ENCODE measurements at regions not wholly inside any gene's neighbourhood (a gene's known extent, or its start where the extent isn't known, plus 50 kb on each side); places are given as distances from the start of the nearest gene placed in this dataset.

GRCh38 chr20:48162621-48163020, 377.3 kb upstream of the SULF2 start:
- H3K9me3 Mint-ChIP-seq (ENCODE audit: unreplicated experiment), result no peaks in the 10 kb centered on the region

GRCh38 chr20:48159145-48160008, 374.1 kb upstream of the SULF2 start:
- intact Hi-C loops (cut with micrococcal nuclease; ENCODE audit: unreplicated experiment), result no loop called here
- Histone ChIP-seq H3K4me3 (ENCODE audit: low read depth, low read length) (no peak overlapping the region), H3K27me3 (replicated peaks; ENCODE audit: control insufficient read depth, insufficient read depth, low read length) (no peaks in the 10 kb centered on the region), H3K4me1 (peaks cover 18% of the 10 kb centered on the region), H3K36me3 (ENCODE audit: control insufficient read depth, insufficient read depth, low read length) (no peaks in the 10 kb centered on the region), H3K9me3 (peaks cover 22% of the 10 kb centered on the region)
- no peak overlapping the region for H3K4me3 Mint-ChIP-seq (ENCODE audit: unreplicated experiment)
- TF ChIP-seq CTCF (IDR thresholded peaks at IDR 0.05; ENCODE audit: insufficient read depth in 1 of 2, low read depth in 1 of 2, low read length in 1 of 2, severe bottlenecking in 1 of 2, unreplicated experiment in 1 of 2), result no peak
- peaks cover 18% of the 10 kb centered on the region for H3K9me3 Mint-ChIP-seq (ENCODE audit: unreplicated experiment)
- peaks cover 11% of the 10 kb centered on the region for H3K4me1 Mint-ChIP-seq (ENCODE audit: low read depth, unreplicated experiment)
- ChIA-PET POLR2A (no interaction called here), CTCF (no interaction called here)
- BruUV-seq (replicated peaks), result no TSS peak
- peaks cover 6% of the 10 kb centered on the region for H3K27me3 Mint-ChIP-seq (ENCODE audit: insufficient read depth, unreplicated experiment)
- DNase-seq, result no peak
- H3K36me3 Mint-ChIP-seq (ENCODE audit: insufficient read depth, unreplicated experiment), result no peaks in the 10 kb centered on the region
- no peak overlapping the region for H3K27ac Mint-ChIP-seq (ENCODE audit: unreplicated experiment)

More at GRCh38 chr20:48162621-48163020, 377.3 kb upstream of the SULF2 start:
- intact Hi-C loops (cut with micrococcal nuclease; ENCODE audit: unreplicated experiment), result no loop called here
- no TSS peak for BruUV-seq (replicated peaks)
- H3K27me3 Mint-ChIP-seq (ENCODE audit: insufficient read depth, unreplicated experiment), result peaks cover 2% of the 10 kb centered on the region
- Histone ChIP-seq H3K4me1 (peaks cover 17% of the 10 kb centered on the region), H3K9me3 (no peaks in the 10 kb centered on the region), H3K27me3 (replicated peaks; ENCODE audit: control insufficient read depth, insufficient read depth, low read length) (no peaks in the 10 kb centered on the region), H3K36me3 (ENCODE audit: control insufficient read depth, insufficient read depth, low read length) (no peaks in the 10 kb centered on the region), H3K4me3 (ENCODE audit: low read depth, low read length) (no peak overlapping the region)
- no peaks in the 10 kb centered on the region for H3K36me3 Mint-ChIP-seq (ENCODE audit: insufficient read depth, unreplicated experiment)
- ChIA-PET POLR2A (no interaction called here), CTCF (no interaction called here)
- no peak overlapping the region for H3K4me3 Mint-ChIP-seq (ENCODE audit: unreplicated experiment)
- H3K4me1 Mint-ChIP-seq (ENCODE audit: low read depth, unreplicated experiment), result peaks cover 12% of the 10 kb centered on the region
- no peak for TF ChIP-seq CTCF (IDR thresholded peaks at IDR 0.05; ENCODE audit: insufficient read depth in 1 of 2, low read depth in 1 of 2, low read length in 1 of 2, severe bottlenecking in 1 of 2, unreplicated experiment in 1 of 2)
- no peak overlapping the region for H3K27ac Mint-ChIP-seq (ENCODE audit: unreplicated experiment)
- DNase-seq, result no peak

- Histone ChIP-seq H3K9me3 (peaks cover 22% of the 10 kb centered on the region), H3K4me3 (ENCODE audit: low read depth, low read length) (no peak overlapping the region), H3K4me1 (peaks cover 10% of the 10 kb centered on the region; the same call in 1 of the 2 replicates), H3K27me3 (replicated peaks; ENCODE audit: control insufficient read depth, insufficient read depth, low read length) (no peaks in the 10 kb centered on the region), H3K36me3 (ENCODE audit: control insufficient read depth, insufficient read depth, low read length) (no peaks in the 10 kb centered on the region)
- H3K9me3 Mint-ChIP-seq (ENCODE audit: unreplicated experiment), result peaks cover 21% of the 10 kb centered on the region
- no peaks in the 10 kb centered on the region for H3K36me3 Mint-ChIP-seq (ENCODE audit: insufficient read depth, unreplicated experiment)
- POLR2A ChIA-PET, result no interaction called here
- TF ChIP-seq CTCF (IDR thresholded peaks at IDR 0.05; ENCODE audit: insufficient read depth in 1 of 2, low read depth in 1 of 2, low read length in 1 of 2, severe bottlenecking in 1 of 2, unreplicated experiment in 1 of 2), result no peak
- CTCF ChIA-PET, result no interaction called here
- H3K27me3 Mint-ChIP-seq (ENCODE audit: insufficient read depth, unreplicated experiment), result peaks cover 6% of the 10 kb centered on the region
- no peak for DNase-seq
- no peak overlapping the region for H3K4me3 Mint-ChIP-seq (ENCODE audit: unreplicated experiment)
- no TSS peak for BruUV-seq (replicated peaks)
- H3K4me1 Mint-ChIP-seq (ENCODE audit: low read depth, unreplicated experiment), result no peaks in the 10 kb centered on the region
- no peak overlapping the region for H3K27ac Mint-ChIP-seq (ENCODE audit: unreplicated experiment)
- intact Hi-C loops (cut with micrococcal nuclease; ENCODE audit: unreplicated experiment), result no loop called here
Measured at GRCh38 chr20:48158014-48158413, 372.7 kb upstream of the SULF2 start.

Data from Caco-2 (cell line).